ENCODE measurements at regions not wholly inside any gene's neighbourhood (a gene's known extent, or its start where the extent isn't known, plus 50 kb on each side); places are given as distances from the start of the nearest gene placed in this dataset.

- H3K9me3 ChIP-seq = no peaks in the 10 kb centered on the region
- H3K4me1 ChIP-seq = no peaks in the 10 kb centered on the region
- no peak overlapping the region for H3K4me3 ChIP-seq (ENCODE audit: low read depth, low read length)
- TF ChIP-seq CTCF (IDR thresholded peaks at IDR 0.05; ENCODE audit: low read depth, low read length) = no peak
- H3K36me3 ChIP-seq = no peaks in the 10 kb centered on the region
- no peak for DNase-seq
- peaks cover 7% of the 10 kb centered on the region for H3K27me3 ChIP-seq
These were observed 63.3 kb upstream of the TAF1L start for GRCh38 chr9:32698706-32699277.

GRCh38 chr9:32701321-32702022 lies 66.0 kb upstream of the TAF1L start:
- Histone ChIP-seq H3K27me3 (peaks cover 7% of the 10 kb centered on the region), H3K4me3 (ENCODE audit: low read depth, low read length) (no peak overlapping the region), H3K4me1 (no peaks in the 10 kb centered on the region), H3K36me3 (no peaks in the 10 kb centered on the region), H3K9me3 (no peaks in the 10 kb centered on the region)
- DNase-seq = no peak
- TF ChIP-seq CTCF (IDR thresholded peaks at IDR 0.05; ENCODE audit: low read depth, low read length) = no peak

- Histone ChIP-seq H3K4me1 (no peaks in the 10 kb centered on the region), H3K9me3 (no peaks in the 10 kb centered on the region), H3K4me3 (ENCODE audit: low read depth, low read length) (no peak overlapping the region), H3K27me3 (peaks cover 7% of the 10 kb centered on the region), H3K36me3 (no peaks in the 10 kb centered on the region)
- DNase-seq = no peak
- peak; percentile 33 for TF ChIP-seq CTCF (IDR thresholded peaks at IDR 0.05; ENCODE audit: low read depth, low read length)
These were observed 68.2 kb upstream of the TAF1L start for GRCh38 chr9:32703635-32704034.

GRCh38 chr9:32704343-32704742 lies 68.9 kb upstream of the TAF1L start:
- no peaks in the 10 kb centered on the region for H3K36me3 ChIP-seq
- no peak overlapping the region for H3K4me3 ChIP-seq (ENCODE audit: low read depth, low read length)
- peaks cover 7% of the 10 kb centered on the region for H3K27me3 ChIP-seq
- H3K4me1 ChIP-seq = no peaks in the 10 kb centered on the region
- H3K9me3 ChIP-seq = no peaks in the 10 kb centered on the region
- TF ChIP-seq CTCF (IDR thresholded peaks at IDR 0.05; ENCODE audit: low read depth, low read length) = no peak
- DNase-seq = no peak

GRCh38 chr9:32705059-32705458 lies 69.6 kb upstream of the TAF1L start:
- peaks cover 7% of the 10 kb centered on the region for H3K27me3 ChIP-seq
- no peaks in the 10 kb centered on the region for H3K4me1 ChIP-seq
- no peak overlapping the region for H3K4me3 ChIP-seq (ENCODE audit: low read depth, low read length)
- no peaks in the 10 kb centered on the region for H3K9me3 ChIP-seq
- no peak for TF ChIP-seq CTCF (IDR thresholded peaks at IDR 0.05; ENCODE audit: low read depth, low read length)
- H3K36me3 ChIP-seq = no peaks in the 10 kb centered on the region
- DNase-seq = no peak

GRCh38 chr9:32706004-32706724 lies 70.7 kb upstream of the TAF1L start:
- Histone ChIP-seq H3K4me1 (no peaks in the 10 kb centered on the region), H3K27me3 (no peaks in the 10 kb centered on the region), H3K4me3 (ENCODE audit: low read depth, low read length) (no peak overlapping the region), H3K9me3 (no peaks in the 10 kb centered on the region), H3K36me3 (no peaks in the 10 kb centered on the region)
- no peak for TF ChIP-seq CTCF (IDR thresholded peaks at IDR 0.05; ENCODE audit: low read depth, low read length)
- no peak for DNase-seq

Measured in BE2C (cell line).